HFFc6 (cell line): ENCODE measurements at regions not wholly inside any gene's neighbourhood (a gene's known extent, or its start where the extent isn't known, plus 50 kb on each side); places are given as distances from the start of the nearest gene placed in this dataset.
A peak's percentile ranks its signal among the peaks of the same experiment; 100 is the strongest.

Source experiments
- DNase-seq: peaks from one replicate; pipeline ENCODE4 v3.0.0-alpha.2; 2018
- H3K27ac Mint-ChIP-seq: 2 replicates; pipeline ENCODE4 v1.8.0; 2020; ENCODE audit warnings: mild to moderate bottlenecking, mixed read lengths
- H3K27me3 Mint-ChIP-seq: 2 replicates; pipeline ENCODE4 v1.8.0; 2021; ENCODE audit warnings: mild to moderate bottlenecking, moderate library complexity, mixed read lengths; ENCODE audit not compliant: insufficient read depth
- H3K36me3 Mint-ChIP-seq: 2 replicates; pipeline ENCODE4 v1.8.0; 2021; ENCODE audit warnings: low read depth, mixed read lengths
- H3K4me1 Mint-ChIP-seq: 2 replicates; pipeline ENCODE4 v1.8.0; 2020; ENCODE audit warnings: low read depth, mixed read lengths
- H3K4me3 Mint-ChIP-seq: 2 replicates; pipeline ENCODE4 v1.8.0; 2020; ENCODE audit warnings: mild to moderate bottlenecking, moderate library complexity, mixed read lengths
- H3K9me3 Mint-ChIP-seq: 2 replicates; pipeline ENCODE4 v1.8.0; 2020; ENCODE audit warnings: mild to moderate bottlenecking, mixed read lengths
- TF ChIP-seq, protein P1 (sequence below): fragments of 200-600 bp; sonication (generic); IDR thresholded peaks from 2 replicates; pipeline ENCODE4 v1.5.0; 2021; ENCODE audit warnings: antibody characterized with exemption, mild to moderate bottlenecking

DNA sequence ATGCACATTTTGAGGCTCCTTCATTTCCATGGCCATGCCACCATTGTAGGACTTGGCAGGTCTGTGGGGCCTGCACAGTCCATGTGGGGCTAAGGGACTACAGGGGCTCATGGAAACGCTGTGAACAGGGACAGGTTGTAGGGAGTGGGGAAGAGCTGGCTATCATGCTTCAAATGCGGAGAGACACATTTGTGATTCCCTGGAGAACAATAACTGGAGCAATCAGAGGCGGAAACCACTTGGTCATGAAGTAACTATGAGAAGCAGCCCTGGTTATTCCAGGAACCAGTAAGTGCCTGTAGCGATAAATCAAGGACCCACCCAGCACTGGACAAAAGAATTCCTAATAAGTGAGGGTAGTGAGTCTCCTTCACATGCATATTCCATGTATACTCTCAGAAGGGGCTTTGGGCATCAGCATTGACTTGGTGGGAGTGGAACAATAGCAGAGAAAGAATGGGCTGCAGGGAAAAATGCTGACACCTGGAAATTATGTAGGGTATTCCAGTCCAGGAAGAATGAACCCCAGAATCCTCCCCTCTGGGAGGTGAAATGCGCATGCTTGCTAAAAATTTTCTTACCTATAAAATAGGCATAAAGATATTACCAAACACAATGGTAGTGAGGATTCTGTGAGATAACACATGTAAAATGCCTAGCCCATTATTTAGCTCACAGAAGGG, 251.4 kb upstream of the ROPN1 start:
- Mint-ChIP-seq H3K4me3 (no peak overlapping the region), H3K36me3 (no peaks in the 10 kb centered on the region), H3K27me3 (peaks cover 9% of the 10 kb centered on the region; the same call in 1 of the 2 replicates), H3K4me1 (peaks cover 8% of the 10 kb centered on the region), H3K9me3 (no peaks in the 10 kb centered on the region), H3K27ac (no peak overlapping the region)
- no peak for DNase-seq
- TF ChIP-seq, protein P1, sequence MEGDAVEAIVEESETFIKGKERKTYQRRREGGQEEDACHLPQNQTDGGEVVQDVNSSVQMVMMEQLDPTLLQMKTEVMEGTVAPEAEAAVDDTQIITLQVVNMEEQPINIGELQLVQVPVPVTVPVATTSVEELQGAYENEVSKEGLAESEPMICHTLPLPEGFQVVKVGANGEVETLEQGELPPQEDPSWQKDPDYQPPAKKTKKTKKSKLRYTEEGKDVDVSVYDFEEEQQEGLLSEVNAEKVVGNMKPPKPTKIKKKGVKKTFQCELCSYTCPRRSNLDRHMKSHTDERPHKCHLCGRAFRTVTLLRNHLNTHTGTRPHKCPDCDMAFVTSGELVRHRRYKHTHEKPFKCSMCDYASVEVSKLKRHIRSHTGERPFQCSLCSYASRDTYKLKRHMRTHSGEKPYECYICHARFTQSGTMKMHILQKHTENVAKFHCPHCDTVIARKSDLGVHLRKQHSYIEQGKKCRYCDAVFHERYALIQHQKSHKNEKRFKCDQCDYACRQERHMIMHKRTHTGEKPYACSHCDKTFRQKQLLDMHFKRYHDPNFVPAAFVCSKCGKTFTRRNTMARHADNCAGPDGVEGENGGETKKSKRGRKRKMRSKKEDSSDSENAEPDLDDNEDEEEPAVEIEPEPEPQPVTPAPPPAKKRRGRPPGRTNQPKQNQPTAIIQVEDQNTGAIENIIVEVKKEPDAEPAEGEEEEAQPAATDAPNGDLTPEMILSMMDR, result no peak

- Mint-ChIP-seq H3K9me3 (no peaks in the 10 kb centered on the region), H3K4me3 (no peak overlapping the region), H3K27me3 (peaks cover 9% of the 10 kb centered on the region), H3K27ac (no peak overlapping the region), H3K4me1 (peaks cover 28% of the 10 kb centered on the region), H3K36me3 (no peaks in the 10 kb centered on the region)
- DNase-seq, result no peak
- TF ChIP-seq, protein P1, result no peak
Observed at GRCh38 chr3:124246376-124246775, 254.5 kb upstream of the ROPN1 start.

DNA sequence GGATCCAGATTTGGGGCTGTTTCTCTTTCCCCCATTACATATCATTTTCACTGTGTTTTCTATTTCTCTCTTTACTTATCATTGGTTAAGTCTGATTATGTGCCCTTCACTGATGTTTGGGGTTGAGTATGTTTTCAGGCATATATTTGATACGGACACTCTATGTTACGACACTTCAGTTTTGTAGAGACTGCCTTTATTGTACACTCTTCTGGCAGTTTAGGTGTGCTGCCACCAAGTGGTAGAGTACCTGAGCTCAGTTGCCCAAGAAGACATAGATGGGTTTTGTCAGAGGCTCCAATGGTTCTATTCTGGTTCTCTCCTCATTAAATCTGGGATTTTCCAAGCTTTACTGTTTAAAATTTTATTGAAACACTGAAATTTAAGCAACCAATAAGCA, 255.0 kb upstream of the ROPN1 start:
- Mint-ChIP-seq H3K9me3 (no peaks in the 10 kb centered on the region), H3K36me3 (no peaks in the 10 kb centered on the region), H3K27ac (no peak overlapping the region; the same call in 1 of the 2 replicates), H3K4me3 (no peak overlapping the region), H3K4me1 (peaks cover 28% of the 10 kb centered on the region), H3K27me3 (peaks cover 7% of the 10 kb centered on the region)
- no peak for DNase-seq
- TF ChIP-seq, protein P1, result peak; percentile 72

DNA sequence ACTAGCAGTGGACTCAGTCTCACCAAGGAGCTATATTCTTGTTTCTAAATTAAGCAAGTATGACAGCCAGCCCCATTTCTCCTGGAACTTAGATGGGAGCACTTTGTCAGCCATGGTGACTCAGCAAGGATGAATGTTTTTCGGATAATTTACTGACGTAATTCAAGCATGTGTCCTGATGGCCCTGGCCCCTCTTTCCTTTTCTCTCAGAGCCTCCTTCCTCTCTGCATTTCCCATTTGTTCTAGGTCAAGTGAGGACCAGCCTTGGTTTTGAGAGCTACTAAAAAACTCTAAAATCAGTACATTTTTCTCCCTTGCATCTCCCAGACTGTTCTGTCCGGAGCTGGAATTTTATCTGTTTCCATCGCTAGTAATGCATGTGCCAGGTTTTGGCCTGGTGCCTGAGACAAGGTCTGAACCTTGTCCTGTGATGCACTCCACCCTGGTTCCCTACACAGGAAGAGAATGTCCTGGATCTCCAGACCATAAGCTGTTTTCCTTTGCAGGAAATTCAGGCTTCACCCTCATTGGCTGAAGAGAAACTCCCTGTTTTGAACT, 256.6 kb upstream of the ROPN1 start:
- peak; percentile 80 for DNase-seq
- no peaks in the 10 kb centered on the region for H3K36me3 Mint-ChIP-seq
- no peaks in the 10 kb centered on the region; the same call in none of the 2 replicates for H3K27me3 Mint-ChIP-seq
- TF ChIP-seq, protein P1, result no peak
- peak overlapping the region; percentile 73 for H3K4me3 Mint-ChIP-seq
- H3K9me3 Mint-ChIP-seq, result no peaks in the 10 kb centered on the region
- peaks cover 28% of the 10 kb centered on the region for H3K4me1 Mint-ChIP-seq
- peak overlapping the region; percentile 94 for H3K27ac Mint-ChIP-seq

DNA sequence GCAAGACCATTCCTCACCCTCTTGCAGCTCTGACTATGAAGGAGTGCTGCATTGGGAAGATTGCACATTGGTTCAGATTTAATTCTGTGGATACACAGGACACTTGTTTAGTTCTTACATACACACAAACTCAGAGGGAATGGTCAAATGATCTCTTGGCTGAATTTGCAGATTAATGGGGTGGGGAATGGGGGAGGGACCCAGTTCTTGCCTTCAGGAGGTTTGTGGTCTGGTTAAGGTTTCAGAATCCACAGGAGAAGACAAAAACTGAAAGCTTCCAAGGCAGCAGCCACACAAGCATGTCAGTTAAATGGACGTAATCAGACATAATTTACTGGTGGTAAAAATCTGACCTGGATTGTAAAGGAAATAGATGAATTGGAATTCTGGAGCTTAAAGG, 257.1 kb upstream of the ROPN1 start:
- Mint-ChIP-seq H3K4me1 (peaks cover 28% of the 10 kb centered on the region), H3K27me3 (no peaks in the 10 kb centered on the region; the same call in none of the 2 replicates), H3K9me3 (no peaks in the 10 kb centered on the region), H3K36me3 (no peaks in the 10 kb centered on the region), H3K27ac (peak overlapping the region; percentile 94), H3K4me3 (peak overlapping the region; percentile 73)
- TF ChIP-seq, protein P1, result no peak
- no peak for DNase-seq
